Astrocyte of the spinal cord (primary cell): ENCODE measurements at regions not wholly inside any gene's neighbourhood (a gene's known extent, or its start where the extent isn't known, plus 50 kb on each side); places are given as distances from the start of the nearest gene placed in this dataset.

Experiments
- DNase-seq: peaks from one replicate; pipeline ENCODE4 v3.0.0; 2011; ENCODE audit warnings: low read depth, low spot score
- H3K4me3 ChIP-seq: 2 replicates; pipeline ENCODE4 v1.5.1; 2011; ENCODE audit warnings: low read depth, mild to moderate bottlenecking, low read length, moderate library complexity
- in situ Hi-C: cut with HindIII; loops from 2 replicates; pipeline ENCODE4 v1.10.0; 2017; ENCODE audit warnings: low sequenced_read_pairs
- TF ChIP-seq, protein P1 (sequence below): IDR thresholded peaks from 2 replicates; pipeline ENCODE4 v1.5.1; 2012; ENCODE audit warnings: low read depth, mild to moderate bottlenecking, low read length, inconsistent platforms

DNA sequence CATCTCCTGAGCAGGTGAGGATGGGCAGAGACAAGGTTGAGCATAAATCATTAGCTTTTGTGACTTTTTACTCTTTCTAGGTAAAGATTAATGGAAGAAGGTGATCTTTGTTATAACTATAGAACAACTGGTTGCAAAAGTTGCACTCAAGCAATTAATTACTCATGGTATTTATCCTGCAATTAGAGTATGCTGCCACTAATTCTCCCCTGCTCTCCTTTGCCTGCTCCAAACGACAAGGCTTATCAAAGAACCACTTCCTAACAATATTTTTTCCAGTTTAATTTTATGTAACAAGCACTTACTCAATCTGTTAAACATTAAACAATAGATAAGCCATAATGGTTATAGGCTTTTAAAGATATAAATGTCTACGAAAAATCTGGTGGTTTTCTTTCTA lies 189.9 kb upstream of the PELI2 start:
- TF ChIP-seq, protein P1, sequence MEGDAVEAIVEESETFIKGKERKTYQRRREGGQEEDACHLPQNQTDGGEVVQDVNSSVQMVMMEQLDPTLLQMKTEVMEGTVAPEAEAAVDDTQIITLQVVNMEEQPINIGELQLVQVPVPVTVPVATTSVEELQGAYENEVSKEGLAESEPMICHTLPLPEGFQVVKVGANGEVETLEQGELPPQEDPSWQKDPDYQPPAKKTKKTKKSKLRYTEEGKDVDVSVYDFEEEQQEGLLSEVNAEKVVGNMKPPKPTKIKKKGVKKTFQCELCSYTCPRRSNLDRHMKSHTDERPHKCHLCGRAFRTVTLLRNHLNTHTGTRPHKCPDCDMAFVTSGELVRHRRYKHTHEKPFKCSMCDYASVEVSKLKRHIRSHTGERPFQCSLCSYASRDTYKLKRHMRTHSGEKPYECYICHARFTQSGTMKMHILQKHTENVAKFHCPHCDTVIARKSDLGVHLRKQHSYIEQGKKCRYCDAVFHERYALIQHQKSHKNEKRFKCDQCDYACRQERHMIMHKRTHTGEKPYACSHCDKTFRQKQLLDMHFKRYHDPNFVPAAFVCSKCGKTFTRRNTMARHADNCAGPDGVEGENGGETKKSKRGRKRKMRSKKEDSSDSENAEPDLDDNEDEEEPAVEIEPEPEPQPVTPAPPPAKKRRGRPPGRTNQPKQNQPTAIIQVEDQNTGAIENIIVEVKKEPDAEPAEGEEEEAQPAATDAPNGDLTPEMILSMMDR: no peak
- in situ Hi-C loops: no loop called here
- no peak for DNase-seq
- no peak overlapping the region for H3K4me3 ChIP-seq

DNA sequence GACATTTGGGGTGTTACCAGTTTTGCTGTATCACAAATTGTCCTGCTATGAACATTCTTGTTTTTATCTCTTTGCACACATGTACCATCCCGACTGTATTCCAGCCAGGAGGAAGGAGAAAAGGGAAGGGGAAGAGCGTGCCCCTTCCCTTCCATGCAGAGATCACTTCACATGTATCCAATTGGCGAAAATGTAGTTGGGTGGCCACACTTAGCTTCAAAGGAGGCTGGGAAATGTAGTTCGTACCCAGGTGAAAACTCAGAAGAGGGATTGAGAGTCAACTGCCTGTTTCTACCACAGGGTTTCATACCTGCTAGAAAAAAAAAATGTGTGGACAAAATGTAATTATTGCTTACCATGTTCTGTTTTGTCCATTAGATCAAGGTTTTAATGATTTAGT lies 189.1 kb upstream of the PELI2 start:
- TF ChIP-seq, protein P1: no peak
- in situ Hi-C loops: no loop called here

DNA sequence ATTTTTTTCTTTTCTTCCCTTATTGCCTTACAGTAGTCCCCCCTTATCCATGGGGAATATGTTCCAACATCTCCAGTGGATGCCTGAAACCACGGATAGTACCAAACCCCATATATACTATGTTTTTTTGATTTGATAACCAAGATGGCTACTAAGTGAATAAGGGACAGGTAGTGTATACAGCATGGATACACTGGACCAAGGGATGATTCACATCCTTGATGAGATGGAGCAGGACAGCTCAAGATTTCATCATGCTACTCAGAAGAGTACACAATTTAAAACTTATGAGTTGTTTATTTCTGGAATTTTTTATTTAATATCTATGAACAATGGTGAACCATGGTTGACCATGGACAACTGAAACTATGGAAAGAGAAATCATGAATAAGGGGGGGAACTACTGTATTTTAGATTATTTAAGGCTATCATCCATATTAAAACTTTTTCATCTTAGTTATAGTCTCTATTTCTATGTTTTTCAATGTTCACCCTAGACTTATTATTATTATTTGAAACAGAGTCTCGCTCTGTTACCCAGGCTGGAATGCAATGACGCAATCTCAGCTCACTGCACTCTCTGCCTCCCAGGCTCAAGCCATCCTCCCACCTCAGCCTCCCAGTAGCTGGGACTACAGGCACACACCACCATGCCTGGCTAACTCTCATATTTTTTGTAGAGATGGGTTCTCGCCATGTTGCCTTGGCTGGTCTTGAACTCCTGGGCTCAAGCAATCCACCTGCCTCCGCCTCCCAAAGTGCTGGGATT lies 188.0 kb upstream of the PELI2 start:
- H3K4me3 ChIP-seq: no peak overlapping the region
- TF ChIP-seq, protein P1: no peak
- in situ Hi-C loops: no loop called here
- no peak for DNase-seq

More for the DNA sequence above, 189.1 kb upstream of the PELI2 start:
- DNase-seq: no peak
- no peak overlapping the region for H3K4me3 ChIP-seq

DNA sequence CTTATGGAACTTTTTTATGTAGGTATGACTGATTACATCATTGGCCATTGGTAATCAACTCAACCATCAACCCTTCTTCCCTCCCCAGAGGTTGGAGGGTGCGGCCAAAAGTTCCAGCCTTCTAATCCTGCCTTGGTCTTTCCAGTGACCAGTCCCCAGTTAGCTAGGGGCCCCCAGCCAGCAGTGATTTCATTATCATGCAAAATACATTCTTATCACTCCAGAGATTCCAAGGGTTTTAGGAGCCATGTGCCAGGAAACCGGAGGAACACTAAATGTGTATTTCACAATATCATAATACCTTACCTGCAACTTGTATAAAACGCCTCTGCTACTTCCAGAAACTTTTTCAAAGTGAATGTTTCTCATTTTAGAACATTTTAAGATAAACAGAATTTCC lies 181.5 kb upstream of the PELI2 start:
- in situ Hi-C loops: no loop called here
- no peak overlapping the region for H3K4me3 ChIP-seq
- TF ChIP-seq, protein P1: no peak
- no peak for DNase-seq

DNA sequence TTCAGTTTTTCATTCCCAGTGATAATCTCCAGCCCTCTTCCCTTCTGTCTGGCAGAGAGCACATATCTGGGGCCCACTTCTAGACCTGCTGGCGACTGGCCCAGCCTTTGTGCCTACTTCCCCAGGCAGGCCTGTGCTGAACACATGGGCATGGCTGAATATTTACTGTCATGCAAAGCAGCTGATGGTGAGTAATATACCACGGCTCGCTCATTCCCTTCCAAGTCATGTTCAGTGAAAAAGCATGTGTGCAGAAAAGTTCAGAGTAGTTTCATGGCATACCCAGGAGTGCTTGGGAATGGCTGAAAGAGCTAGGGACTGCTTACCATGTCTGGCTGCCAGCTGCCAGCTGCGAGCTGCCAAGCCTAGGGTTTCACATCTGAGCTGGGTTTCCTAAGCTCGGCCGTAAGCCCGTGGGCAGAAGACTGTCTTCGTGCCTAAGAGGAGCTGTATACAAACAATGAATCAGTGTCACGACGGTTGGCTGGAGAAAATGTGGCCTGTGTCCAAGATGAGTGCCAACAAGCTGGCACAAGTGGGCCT lies 179.9 kb upstream of the PELI2 start:
- H3K4me3 ChIP-seq: no peak overlapping the region
- TF ChIP-seq, protein P1: no peak
- DNase-seq: peak; percentile 17
- in situ Hi-C loops: no loop called here

DNA sequence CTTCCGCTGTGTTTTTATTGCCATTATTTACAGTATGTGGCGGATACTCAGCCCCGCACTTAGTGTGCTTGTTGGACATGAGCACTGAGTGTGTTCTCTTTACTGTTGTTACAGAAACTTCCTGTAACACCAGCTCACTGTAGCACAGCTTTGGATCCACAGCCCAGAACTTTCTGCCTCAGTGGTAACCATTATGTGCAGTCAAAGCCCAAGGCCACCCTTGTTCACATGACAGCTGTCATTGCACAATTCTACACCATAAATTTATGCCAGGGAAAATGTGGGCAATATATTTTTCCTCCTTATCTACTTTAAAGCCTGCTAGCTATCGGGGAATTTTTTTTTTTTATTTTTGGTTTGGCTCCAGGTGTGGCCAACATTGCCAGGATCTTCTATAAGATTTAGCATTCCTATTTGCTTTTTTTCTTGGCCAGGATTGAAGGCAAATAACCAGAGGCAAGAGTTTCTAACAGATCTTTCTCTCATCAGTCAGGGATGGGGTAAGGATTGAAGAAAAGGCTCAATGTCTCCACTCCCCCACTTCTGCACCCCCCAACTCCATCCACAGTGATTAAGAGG lies 176.0 kb upstream of the PELI2 start:
- no peak for DNase-seq
- TF ChIP-seq, protein P1: no peak
- no peak overlapping the region for H3K4me3 ChIP-seq
- in situ Hi-C loops: no loop called here
